ENCODE measurements at regions not wholly inside any gene's neighbourhood (a gene's known extent, or its start where the extent isn't known, plus 50 kb on each side); places are given as distances from the start of the nearest gene placed in this dataset.

DNA sequence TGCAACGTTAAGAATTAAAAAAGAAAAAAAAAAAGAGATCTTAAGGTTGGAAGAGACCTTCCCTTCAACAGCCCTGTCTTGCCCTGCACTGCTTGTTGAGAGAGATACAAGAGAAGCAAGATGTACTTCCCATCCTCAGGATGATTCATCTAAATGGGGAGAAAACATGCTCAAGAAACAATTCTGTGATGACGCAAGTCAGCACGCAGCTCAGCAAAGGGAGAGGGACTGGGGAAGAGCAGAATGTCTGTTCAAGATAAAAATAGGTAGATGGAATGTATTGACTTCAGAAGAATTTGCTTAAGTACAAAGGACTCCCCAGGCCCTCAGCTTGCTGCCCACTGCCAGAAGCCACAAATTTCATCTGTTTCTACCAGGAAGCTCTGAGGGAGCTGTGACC is 198.2 kb upstream of the SPRED2 start:
- TF ChIP-seq POLR2A (IDR thresholded peaks at IDR 0.05) (no peak), CTCF (IDR thresholded peaks at IDR 0.05) (no peak)
